ENCODE measurements at regions not wholly inside any gene's neighbourhood (a gene's known extent, or its start where the extent isn't known, plus 50 kb on each side); places are given as distances from the start of the nearest gene placed in this dataset.

- TF ChIP-seq CTCF (conservative IDR thresholded peaks at IDR 0.05; ENCODE audit: low read depth, low read length) = no peak
- DNase-seq (ENCODE audit: low read depth) = no peak
- no peak overlapping the region for H3K4me3 ChIP-seq (ENCODE audit: low read length)
Observed at GRCh38 chr9:119829748-119830147, 460.5 kb upstream of the BRINP1 start.

- DNase-seq (ENCODE audit: low read depth) = no peak
- TF ChIP-seq CTCF (conservative IDR thresholded peaks at IDR 0.05; ENCODE audit: low read depth, low read length) = no peak
- no peak overlapping the region for H3K4me3 ChIP-seq (ENCODE audit: low read length)
Observed at GRCh38 chr9:119829186-119829585, 460.0 kb upstream of the BRINP1 start.

GRCh38 chr9:119827526-119827925, 458.3 kb upstream of the BRINP1 start:
- no peak overlapping the region for H3K4me3 ChIP-seq (ENCODE audit: low read length)
- no peak for TF ChIP-seq CTCF (conservative IDR thresholded peaks at IDR 0.05; ENCODE audit: low read depth, low read length)
- no peak for DNase-seq (ENCODE audit: low read depth)

GRCh38 chr9:119827126-119827525, 457.9 kb upstream of the BRINP1 start:
- no peak overlapping the region for H3K4me3 ChIP-seq (ENCODE audit: low read length)
- DNase-seq (ENCODE audit: low read depth) = no peak
- no peak for TF ChIP-seq CTCF (conservative IDR thresholded peaks at IDR 0.05; ENCODE audit: low read depth, low read length)

GRCh38 chr9:119818726-119819435, 449.6 kb upstream of the BRINP1 start:
- DNase-seq (ENCODE audit: low read depth) = no peak
- no peak overlapping the region for H3K4me3 ChIP-seq (ENCODE audit: low read length)
- TF ChIP-seq CTCF (conservative IDR thresholded peaks at IDR 0.05; ENCODE audit: low read depth, low read length) = no peak

GRCh38 chr9:119810645-119811429, 441.6 kb upstream of the BRINP1 start:
- no peak for DNase-seq (ENCODE audit: low read depth)
- no peak overlapping the region for H3K4me3 ChIP-seq (ENCODE audit: low read length)
- no peak for TF ChIP-seq CTCF (conservative IDR thresholded peaks at IDR 0.05; ENCODE audit: low read depth, low read length)

- DNase-seq (ENCODE audit: low read depth) = no peak
- no peak for TF ChIP-seq CTCF (conservative IDR thresholded peaks at IDR 0.05; ENCODE audit: low read depth, low read length)
- H3K4me3 ChIP-seq (ENCODE audit: low read length) = no peak overlapping the region
Observed at GRCh38 chr9:119803679-119804078, 434.4 kb upstream of the BRINP1 start.

All from retinal pigment epithelial cell (primary cell).